ENCODE measurements at regions not wholly inside any gene's neighbourhood (a gene's known extent, or its start where the extent isn't known, plus 50 kb on each side); places are given as distances from the start of the nearest gene placed in this dataset.
"Not testable (repeated sequence)": the region's sequence is repeated elsewhere in the genome, so short reads cannot be mapped to it uniquely, and the experiment has no call there.

DNA sequence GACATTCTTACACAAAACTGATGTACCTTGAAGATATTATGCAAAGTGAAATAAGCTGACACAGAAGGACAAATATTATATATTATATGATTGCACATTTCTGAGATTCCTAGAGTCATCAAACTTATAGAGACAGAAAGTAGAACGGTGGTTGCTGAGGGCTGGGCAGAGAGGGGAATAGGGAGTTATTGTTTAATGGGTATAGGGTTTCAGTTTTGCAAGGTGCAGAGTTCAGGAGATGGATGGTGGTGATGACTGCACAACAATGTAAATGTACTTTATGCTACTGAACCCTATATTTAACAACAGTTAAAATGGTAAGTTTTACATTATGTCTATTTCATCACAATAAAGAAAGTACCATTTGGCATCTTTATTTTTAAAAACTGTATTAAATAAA lies 315.8 kb upstream of the POU5F2 start:
- no peak for DNase-seq (ENCODE audit: low spot score in 2 of 2)
- intact Hi-C loops (cut with DNase I; ENCODE audit: low total_unique reads): no loop called here
- WGBS, 2 donors: 65 to 69% methylated on average over 1 of the region's 1 CpG
- no peak overlapping the region for H3K4me3 ChIP-seq (ENCODE audit: low read depth, poor library complexity, severe bottlenecking)
- TF ChIP-seq, protein P1, sequence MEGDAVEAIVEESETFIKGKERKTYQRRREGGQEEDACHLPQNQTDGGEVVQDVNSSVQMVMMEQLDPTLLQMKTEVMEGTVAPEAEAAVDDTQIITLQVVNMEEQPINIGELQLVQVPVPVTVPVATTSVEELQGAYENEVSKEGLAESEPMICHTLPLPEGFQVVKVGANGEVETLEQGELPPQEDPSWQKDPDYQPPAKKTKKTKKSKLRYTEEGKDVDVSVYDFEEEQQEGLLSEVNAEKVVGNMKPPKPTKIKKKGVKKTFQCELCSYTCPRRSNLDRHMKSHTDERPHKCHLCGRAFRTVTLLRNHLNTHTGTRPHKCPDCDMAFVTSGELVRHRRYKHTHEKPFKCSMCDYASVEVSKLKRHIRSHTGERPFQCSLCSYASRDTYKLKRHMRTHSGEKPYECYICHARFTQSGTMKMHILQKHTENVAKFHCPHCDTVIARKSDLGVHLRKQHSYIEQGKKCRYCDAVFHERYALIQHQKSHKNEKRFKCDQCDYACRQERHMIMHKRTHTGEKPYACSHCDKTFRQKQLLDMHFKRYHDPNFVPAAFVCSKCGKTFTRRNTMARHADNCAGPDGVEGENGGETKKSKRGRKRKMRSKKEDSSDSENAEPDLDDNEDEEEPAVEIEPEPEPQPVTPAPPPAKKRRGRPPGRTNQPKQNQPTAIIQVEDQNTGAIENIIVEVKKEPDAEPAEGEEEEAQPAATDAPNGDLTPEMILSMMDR (IDR thresholded peaks at IDR 0.05): no peak
- no peak for TF ChIP-seq POLR2A (IDR thresholded peaks at IDR 0.05)

DNA sequence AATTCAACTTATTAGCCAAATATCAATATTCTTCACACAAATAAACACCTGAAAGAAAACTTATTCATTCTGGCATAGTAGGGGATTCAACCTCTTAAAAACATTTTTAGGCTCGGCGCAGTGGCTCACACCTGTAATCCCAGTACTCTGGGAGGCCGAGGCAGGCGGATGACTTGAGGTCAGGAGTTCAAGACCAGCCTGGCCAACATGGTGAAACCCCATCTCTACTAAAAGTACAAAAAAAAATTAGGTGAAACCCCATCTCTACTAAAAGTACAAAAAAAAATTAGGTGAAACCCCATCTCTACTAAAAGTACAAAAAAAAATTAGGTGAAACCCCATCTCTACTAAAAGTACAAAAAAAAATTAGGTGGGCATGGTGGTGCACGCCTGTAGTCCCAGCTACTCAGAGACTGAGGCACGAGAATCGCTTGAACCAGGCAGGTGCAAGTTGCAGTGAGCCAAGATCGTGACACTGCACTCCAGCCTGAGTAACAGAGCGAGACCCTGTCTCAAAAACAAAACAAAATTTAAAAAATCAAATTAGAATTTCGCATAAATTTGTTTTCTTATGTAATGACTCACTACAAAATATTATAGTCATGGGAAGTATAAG lies 308.0 kb upstream of the POU5F2 start:
- 95 to 96% methylated on average over 10 of the region's 10 CpGs for WGBS, 2 donors
- intact Hi-C loops (cut with DNase I; ENCODE audit: low total_unique reads); DNase-seq (ENCODE audit: low spot score in 2 of 2): not testable (repeated sequence)

DNA sequence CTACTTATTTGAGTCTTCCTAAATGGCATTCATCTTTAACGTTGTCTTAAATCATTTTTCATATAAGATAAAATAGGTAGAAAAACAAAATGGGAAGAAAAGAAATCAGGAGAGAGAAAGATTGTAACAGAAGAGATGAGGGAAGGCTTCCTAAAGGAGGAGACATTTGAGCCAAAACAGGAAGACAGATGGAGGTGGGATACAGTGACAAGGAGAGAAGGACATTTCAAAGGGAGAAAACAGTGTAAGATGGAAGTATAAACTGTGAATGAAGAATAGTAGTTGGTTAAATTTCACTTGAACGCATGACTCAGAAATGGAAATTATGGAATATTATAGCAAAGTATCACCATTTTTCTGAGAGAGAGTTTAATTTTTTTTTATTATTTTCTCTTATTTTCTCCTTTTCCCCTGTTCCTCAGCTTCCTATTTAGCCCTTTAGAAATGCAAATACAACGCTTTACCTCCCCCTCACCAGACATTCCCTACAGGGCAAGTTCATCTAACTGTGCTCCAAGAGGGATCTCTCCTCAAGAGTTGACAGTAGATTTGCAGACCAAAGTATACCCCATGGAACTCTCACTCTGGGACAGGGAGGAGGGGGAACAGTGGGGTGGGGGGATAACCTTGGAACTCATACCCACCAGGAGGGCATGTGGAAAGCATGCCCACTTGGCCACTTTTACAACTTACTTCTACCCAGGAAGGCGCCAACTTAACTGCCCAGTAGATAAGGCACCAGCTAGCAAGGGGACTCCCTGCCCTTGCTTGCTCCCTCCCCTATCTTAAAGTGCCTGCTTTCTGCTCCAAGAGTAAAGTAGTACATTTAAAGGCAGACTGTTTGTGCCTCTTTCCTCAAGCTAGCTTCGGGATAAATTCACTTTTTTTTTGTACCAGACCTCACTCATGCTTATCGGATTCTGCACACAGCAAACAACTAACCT lies 304.7 kb upstream of the POU5F2 start:
- H3K4me3 ChIP-seq (ENCODE audit: low read depth, poor library complexity, severe bottlenecking): no peak overlapping the region
- 93 to 95% methylated on average over 6 of the region's 6 CpGs for WGBS, 2 donors
- TF ChIP-seq, protein P1 (IDR thresholded peaks at IDR 0.05): no peak
- no peak for TF ChIP-seq POLR2A (IDR thresholded peaks at IDR 0.05)
- intact Hi-C loops (cut with DNase I; ENCODE audit: low total_unique reads): no loop called here
- no peak for DNase-seq (ENCODE audit: low spot score in 2 of 2)

More for the DNA sequence above, 308.0 kb upstream of the POU5F2 start:
- H3K4me3 ChIP-seq (ENCODE audit: low read depth, poor library complexity, severe bottlenecking): not testable (repeated sequence)

DNA sequence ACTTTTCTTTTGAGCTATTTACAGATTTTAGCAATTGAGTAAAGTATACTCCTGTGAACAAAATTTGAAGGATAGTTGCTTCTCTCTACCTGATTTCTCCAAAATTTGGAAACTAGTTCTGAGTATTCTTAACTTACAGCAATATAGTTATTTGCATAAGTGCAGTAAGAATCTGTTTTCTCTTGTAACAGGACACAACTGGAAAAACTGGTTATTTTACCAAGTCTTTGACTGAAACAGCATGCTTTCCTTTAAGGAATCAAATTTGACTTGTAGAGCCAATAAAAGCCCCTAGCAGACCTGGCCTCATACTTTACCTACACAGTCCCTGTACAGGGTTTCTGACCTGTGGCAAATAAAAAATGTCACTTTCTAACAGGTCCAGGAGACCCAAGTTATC lies 301.9 kb upstream of the POU5F2 start:
- TF ChIP-seq POLR2A (IDR thresholded peaks at IDR 0.05): no peak
- TF ChIP-seq, protein P1 (IDR thresholded peaks at IDR 0.05): no peak
- DNase-seq (ENCODE audit: low spot score in 2 of 2): no peak
- intact Hi-C loops (cut with DNase I; ENCODE audit: low total_unique reads): no loop called here
- H3K4me3 ChIP-seq (ENCODE audit: low read depth, poor library complexity, severe bottlenecking): no peak overlapping the region

DNA sequence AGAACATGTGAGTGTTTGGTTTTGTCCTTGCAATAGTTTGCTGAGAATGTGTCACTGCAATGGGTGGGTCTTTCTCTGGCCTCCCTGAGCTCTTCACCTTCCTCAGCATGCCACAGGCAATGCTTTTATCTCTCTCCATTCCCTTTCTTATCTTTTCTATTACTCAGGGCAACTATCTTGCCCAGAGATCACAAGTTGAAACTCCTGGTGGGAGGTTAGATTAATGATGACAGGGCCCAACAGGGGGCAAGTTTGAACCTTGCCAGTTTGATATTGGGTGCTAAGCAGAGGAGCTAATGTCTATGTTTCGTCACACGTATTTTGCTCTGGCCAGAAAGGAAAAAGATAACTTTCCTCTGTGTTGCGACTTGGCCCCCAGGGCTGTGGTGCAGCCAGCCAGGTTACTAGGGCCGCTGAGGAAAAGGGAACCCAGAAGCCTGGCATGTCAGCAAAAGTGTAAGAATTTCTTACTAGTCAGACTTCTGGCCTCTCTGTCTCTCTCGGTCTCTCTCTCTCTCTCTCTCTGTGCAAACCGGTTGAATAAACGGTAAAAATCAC lies 299.3 kb upstream of the POU5F2 start:
- no peak overlapping the region for H3K4me3 ChIP-seq (ENCODE audit: low read depth, poor library complexity, severe bottlenecking)

DNA sequence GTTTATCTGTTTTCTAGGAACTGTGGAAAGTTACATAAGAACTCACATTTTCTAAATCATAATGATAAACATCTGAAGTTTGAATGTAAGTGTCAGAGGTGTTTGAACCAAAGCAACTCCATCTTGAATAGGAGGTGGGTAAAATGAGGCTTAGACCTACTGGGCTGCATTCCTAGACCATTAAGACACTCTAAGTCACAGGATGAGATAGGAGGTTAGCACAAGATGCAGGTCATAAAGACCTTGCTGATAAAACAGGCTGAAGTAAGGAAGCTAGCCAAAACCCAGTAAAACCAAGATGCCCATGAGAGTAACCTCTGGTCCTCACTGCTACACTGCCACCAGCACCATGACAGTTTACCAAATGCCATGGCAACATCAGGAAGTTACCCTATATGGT lies 297.7 kb upstream of the POU5F2 start:
- TF ChIP-seq POLR2A (IDR thresholded peaks at IDR 0.05): no peak
- TF ChIP-seq, protein P1 (IDR thresholded peaks at IDR 0.05): no peak
- no peak for DNase-seq (ENCODE audit: low spot score in 2 of 2)
- no peak overlapping the region for H3K4me3 ChIP-seq (ENCODE audit: low read depth, poor library complexity, severe bottlenecking)
- intact Hi-C loops (cut with DNase I; ENCODE audit: low total_unique reads): no loop called here

More for the DNA sequence above, 299.3 kb upstream of the POU5F2 start:
- intact Hi-C loops (cut with DNase I; ENCODE audit: low total_unique reads): no loop called here
- TF ChIP-seq, protein P1 (IDR thresholded peaks at IDR 0.05): no peak
- no peak for TF ChIP-seq POLR2A (IDR thresholded peaks at IDR 0.05)
- WGBS, 2 donors: 88 to 93% methylated on average over 7 of the region's 7 CpGs
- DNase-seq (ENCODE audit: low spot score in 2 of 2): no peak

Measured in lower leg skin (tissue), 4 donors.